ENCODE measurements at regions not wholly inside any gene's neighbourhood (a gene's known extent, or its start where the extent isn't known, plus 50 kb on each side); places are given as distances from the start of the nearest gene placed in this dataset.

- TF ChIP-seq CTCF (IDR thresholded peaks at IDR 0.05; ENCODE audit: extremely low read depth in 1 of 2, insufficient read depth in 1 of 2, low read depth in 1 of 2, low read length in 2 of 2) (no peak), POLR2A (IDR thresholded peaks at IDR 0.05; ENCODE audit: low read depth, low read length) (no peak), JUN (IDR thresholded peaks at IDR 0.05; ENCODE audit: borderline replicate concordance, insufficient read depth, insufficient read length, low read depth) (no peak), EZH2 (IDR thresholded peaks at IDR 0.05; ENCODE audit: borderline replicate concordance, low read depth, low read length, severe bottlenecking) (no peak)
- TF ChIP-seq, protein P1, sequence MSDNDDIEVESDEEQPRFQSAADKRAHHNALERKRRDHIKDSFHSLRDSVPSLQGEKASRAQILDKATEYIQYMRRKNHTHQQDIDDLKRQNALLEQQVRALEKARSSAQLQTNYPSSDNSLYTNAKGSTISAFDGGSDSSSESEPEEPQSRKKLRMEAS (IDR thresholded peaks at IDR 0.05; ENCODE audit: insufficient read depth, insufficient read length): no peak
These were observed 72.9 kb upstream of the FRMD6 start for GRCh38 chr14:51578853-51579252.

All from endothelial cell of umbilical vein (primary cell).